GM21529 (cell line): ENCODE measurements at regions not wholly inside any gene's neighbourhood (a gene's known extent, or its start where the extent isn't known, plus 50 kb on each side); places are given as distances from the start of the nearest gene placed in this dataset.
"Not testable (repeated sequence)": the region's sequence is repeated elsewhere in the genome, so short reads cannot be mapped to it uniquely, and the experiment has no call there.

Experiments used
- ATAC-seq: cut with Tn5 transposase; IDR thresholded peaks from one replicate; pipeline ENCODE4 v1.9.1; 2021; ENCODE audit not compliant: unreplicated experiment

DNA sequence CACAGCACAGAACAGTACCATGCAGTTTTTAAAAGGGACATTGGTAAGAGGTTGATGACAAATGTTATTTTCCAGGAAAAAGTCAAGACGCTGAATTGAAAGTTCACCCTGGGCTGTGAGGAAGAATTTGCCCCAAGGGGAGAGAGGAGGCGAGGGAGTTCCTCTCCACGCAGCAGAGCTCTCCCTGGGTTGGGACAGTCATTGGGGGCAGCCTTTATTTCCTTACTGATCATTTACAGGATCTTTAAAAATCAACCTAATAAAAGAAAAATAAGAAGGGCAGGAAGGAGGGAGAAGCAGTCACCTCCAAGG lies 49.9 kb upstream of the WNT7B start:
- no peak for ATAC-seq

GRCh38 chr22:46027211-46028105 lies 50.5 kb upstream of the WNT7B start:
- ATAC-seq, result no peak

DNA sequence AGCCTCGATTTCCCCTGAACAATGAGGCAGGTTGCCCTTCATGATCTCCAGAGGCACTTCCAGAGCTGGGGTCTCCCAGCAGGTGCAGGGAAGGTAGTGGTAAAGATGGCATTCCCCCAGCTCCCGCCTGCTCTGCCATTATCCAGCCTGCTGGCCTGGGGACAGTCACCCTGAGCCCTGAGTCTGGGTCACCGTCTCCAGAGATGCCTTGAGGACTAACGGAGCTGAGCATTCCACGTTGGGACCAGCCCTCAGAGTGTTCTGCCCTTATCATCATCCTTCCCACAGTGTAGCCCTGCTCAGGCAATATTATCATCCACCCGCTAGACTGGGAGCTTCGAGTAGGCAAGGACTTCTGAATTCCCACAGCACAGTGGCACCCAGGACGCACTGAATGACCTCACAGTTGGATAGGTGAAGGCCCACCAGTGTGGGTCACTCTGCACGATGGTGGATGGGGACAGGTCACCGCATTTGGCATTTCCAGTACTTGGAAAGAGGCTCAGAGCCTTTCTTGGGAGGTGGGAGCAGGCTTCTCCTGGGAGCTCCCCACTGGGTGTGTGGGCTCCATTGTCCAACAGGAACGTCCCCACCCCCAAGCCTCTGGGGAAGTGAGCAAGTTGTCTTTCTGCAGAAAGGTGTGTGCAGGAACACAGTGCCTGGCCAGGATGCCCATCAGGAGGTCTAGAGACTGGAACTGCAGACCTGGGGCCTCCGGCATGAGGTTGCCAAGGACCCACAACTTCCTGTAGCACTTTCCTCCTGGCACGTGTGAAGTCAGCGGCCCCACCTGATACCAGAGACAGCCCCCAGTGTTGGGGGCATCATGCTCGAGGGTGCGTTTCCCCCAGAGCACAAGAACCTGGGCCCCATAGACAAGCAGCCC lies 51.4 kb upstream of the WNT7B start:
- no peak for ATAC-seq

GRCh38 chr22:46029036-46029435 lies 52.1 kb upstream of the WNT7B start:
- no peak for ATAC-seq

- ATAC-seq, result no peak
Measured at GRCh38 chr22:46029574-46030200, 52.7 kb upstream of the WNT7B start.

GRCh38 chr22:46030231-46030880 lies 53.4 kb upstream of the WNT7B start:
- ATAC-seq, result no peak

DNA sequence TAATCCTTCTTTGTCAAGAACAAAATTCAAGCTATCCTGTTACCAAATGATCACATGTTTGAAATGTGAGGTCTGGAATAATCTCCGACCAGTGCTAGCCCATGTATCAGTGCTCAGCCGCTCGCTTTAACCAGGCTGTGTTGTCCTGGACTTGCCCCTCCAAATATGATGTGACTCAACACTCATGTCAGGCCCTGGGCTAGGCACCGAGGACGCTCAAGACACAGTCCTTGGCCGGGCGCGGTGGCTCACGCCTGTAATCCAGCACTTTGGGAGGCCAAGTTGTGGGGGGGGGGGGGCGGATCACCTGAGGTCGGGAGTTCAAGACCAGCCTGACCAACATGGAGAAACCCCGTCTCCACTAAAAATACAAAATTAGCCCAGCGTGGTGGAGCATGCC lies 54.1 kb upstream of the WNT7B start:
- ATAC-seq, result no peak

GRCh38 chr22:46031557-46031956 lies 54.6 kb upstream of the WNT7B start:
- no peak for ATAC-seq

DNA sequence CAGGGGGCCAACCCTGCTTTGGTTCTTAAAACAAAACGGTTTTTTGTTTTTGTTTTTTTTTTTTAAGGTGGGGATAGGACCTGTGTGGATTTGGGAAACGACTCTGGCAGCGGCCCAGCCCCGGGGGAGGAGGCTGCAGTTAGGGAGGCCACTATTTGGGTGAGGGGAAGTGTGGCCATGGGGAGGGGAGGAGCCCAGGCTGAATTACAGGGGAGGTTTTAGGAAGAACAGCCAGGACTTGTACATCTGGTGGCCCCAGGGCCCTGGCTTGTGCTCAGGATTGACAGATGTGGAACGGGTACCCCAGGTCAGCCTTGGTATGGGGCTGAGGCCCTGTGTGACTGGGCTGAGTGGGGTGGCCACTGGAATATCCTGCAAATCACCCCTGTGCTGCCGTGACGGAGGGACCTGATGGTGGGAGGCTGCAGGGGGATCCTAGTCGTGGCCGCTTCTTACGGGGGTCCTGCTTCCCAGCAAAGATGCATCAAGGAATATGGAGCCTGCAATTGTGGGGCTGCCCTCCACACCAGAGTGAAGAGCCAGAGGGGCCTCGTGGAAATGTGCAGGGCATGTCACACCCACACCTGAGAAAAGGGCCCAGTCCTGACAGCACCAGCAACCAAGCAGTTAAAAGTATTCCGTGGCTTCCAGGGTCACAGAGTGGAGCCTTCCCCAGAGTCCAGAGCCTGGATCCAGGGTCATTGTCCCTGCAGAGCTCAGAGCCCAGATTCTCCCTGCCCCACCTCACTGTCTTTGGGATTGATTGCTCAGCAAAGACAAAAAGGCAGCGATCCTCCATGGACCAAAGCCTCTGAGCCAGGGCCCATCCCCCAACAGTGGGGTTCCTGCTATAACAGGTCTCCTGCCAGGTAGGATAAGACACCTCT lies 55.2 kb upstream of the WNT7B start:
- no peak for ATAC-seq

- ATAC-seq, result no peak
Measured at GRCh38 chr22:46033256-46034200, 56.6 kb upstream of the WNT7B start.

GRCh38 chr22:46034480-46034879 lies 57.5 kb upstream of the WNT7B start:
- ATAC-seq, result not testable (repeated sequence)

GRCh38 chr22:46035380-46035741 lies 58.4 kb upstream of the WNT7B start:
- ATAC-seq, result no peak

DNA sequence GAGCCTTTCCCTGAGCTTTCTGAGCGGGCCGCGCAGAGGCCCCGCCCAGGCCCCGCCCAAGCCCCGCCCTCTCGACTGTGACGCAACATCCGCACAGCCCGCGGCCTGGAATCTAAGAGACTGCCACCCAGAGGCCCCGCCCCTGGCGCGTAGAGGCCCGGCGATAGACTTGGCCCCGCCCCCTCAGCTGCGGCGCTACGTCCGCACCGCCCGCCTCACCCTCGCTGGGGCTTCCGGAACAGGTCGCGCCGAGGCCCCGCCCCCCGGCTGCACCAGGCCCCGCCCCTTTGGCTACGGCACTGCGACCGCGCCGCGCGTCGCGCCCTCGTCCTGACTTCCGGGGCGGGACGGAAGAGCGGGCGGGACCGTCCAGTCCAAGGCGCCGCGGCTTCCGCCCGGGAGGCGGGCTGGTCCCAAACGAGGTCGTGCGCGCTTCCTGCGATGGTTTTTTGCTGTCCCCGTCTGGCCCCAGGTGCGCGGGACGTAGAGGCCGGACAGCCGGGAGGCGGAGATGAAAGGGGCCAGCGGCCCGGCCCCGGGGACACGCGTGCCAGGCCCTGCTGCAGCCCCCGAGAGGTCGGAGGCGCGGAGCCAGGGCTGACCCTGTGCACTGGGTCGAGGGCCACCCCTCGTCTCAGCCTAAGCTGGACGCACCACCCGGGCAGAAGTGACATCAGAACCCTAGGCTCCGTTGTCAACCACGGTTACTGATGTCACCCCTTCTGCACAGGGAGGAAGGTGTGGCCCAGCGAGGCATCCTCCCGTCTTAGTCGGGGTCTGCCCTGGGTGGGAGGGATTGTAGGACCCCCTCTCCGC lies 59.0 kb upstream of the WNT7B start:
- ATAC-seq, result peak; percentile 86

DNA sequence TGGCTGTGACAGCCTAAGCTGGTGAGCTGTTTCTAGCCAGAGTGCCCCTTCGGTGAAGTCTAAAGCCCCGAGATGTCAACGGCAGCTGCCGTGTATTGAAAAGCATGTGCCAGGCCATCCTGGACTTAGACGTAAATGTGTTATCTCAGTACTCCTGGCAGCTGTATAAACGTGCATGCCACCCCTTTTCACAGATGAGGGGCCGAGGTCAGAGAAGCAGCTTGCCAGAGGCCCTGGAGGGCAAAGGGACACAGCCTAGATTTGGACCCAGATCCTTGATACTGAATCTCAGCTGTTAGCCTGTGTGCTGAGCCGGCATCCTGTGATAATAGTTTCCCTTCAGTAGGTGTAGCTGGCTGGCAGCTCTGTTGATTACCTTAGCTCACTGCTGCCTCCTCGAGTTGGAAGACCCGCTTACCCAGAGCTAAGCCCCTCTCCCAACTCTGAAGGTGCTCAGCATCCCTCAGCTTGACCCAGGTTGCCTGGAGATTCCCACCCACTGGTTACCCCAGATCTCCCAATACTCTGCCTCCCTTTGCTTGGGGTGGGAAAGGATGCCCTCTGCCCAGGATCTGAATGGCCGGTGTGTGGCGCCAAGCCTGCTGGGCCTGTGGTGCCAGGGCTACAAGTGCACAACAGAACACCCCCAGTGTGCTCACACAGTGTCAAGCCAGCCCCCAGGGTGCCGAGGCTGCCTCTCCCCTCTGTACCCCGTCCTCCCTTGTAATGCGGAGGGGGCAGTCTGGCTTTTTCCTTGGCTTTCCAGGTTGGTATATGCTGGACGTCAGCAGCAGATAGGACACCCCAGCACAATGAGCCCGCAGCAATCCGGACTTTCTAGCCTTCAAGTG lies 59.8 kb upstream of the WNT7B start:
- ATAC-seq, result peak; percentile 5

DNA sequence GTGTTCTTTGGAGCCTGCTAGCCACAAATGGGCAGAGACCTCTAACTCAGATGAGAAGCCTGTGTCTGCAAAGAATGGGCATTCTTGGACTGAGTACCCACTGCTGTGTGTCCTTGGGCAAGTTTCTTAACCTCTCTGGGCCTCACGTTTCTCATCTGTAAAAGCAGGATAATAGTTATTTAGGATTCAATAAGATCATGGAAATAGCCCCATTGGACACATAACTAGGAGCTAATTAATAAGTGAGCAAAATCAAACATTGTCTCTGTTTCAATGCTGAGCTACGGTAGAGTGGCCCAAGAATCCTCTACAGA lies 61.2 kb upstream of the WNT7B start:
- ATAC-seq, result no peak

DNA sequence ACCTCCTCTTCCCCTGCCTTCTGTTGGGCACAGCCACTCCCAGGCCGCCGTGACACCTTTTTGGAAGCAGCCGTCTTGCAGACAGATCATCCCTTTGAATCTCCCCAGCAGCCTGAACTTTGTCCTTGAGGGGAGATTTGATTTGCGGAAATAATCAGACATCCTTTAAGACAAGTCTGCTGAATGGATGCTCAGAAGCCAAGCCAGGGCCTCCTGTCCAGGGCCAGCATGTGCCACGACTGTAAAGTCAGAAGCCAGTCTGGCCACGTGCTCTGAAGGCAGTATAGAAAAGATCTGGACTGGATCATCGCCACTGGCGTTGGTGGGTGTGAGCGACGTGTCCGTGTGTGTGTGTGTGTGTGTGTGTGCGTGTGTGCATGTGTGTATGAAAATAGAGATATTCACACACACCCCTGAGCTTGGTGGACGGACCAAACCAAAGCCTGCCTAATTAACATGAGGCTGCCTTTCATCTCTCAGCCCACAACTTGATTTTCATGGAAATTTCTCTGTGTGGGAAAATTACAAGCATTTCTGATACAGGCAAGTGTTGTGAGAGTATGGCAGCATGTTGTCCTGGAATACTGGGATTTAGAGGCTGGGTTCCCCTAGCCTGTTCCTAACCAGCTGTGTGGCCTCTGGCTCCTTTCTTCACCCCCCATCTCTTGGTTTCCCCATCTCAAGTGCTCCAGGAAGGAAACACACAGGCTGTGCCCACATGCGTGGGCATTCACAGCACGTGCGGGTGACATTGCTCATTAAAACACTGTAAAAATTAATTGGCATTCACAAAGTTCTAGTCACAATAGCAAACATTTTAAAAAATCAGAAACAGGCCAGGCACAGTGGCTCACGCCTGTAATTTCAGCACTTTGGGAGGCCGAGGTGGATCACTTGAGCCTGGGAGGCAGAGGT lies 61.8 kb upstream of the WNT7B start:
- ATAC-seq, result no peak

- ATAC-seq, result no peak
Measured at GRCh38 chr22:46039535-46039934, 62.6 kb upstream of the WNT7B start.
